Hepatocyte (in vitro differentiated cells): ENCODE measurements at regions not wholly inside any gene's neighbourhood (a gene's known extent, or its start where the extent isn't known, plus 50 kb on each side); places are given as distances from the start of the nearest gene placed in this dataset.

Experiments used
- DNase-seq: peaks from one replicate; pipeline ENCODE4 v3.0.0-alpha.2; 2016; ENCODE audit warnings: low spot score
- H2AFZ ChIP-seq: fragments of 200-600 bp; sonication (generic); 2 replicates; pipeline ENCODE4 v1.6.0; 2016; ENCODE audit warnings: antibody characterized with exemption, mild to moderate bottlenecking
- H3K27ac ChIP-seq: fragments of 200-600 bp; sonication (generic); 2 replicates; pipeline ENCODE4 v1.5.1; 2016; ENCODE audit warnings: mild to moderate bottlenecking
- H3K27me3 ChIP-seq: fragments of 200-600 bp; sonication (generic); 2 replicates; pipeline ENCODE4 v1.6.1; 2016
- H3K36me3 ChIP-seq: fragments of 200-600 bp; sonication (generic); replicated peaks from 2 replicates; pipeline ENCODE4 v1.5.1; 2016; ENCODE audit warnings: low read depth; ENCODE audit not compliant: insufficient read depth
- H3K4me1 ChIP-seq: fragments of 200-600 bp; sonication (generic); 2 replicates; pipeline ENCODE4 v1.5.1; 2016; ENCODE audit warnings: mild to moderate bottlenecking, moderate library complexity; ENCODE audit not compliant: insufficient read depth
- H3K4me2 ChIP-seq: fragments of 200-600 bp; sonication (generic); 2 replicates; pipeline ENCODE4 v1.6.0; 2016
- H3K4me3 ChIP-seq: fragments of 200-600 bp; sonication (generic); 2 replicates; pipeline ENCODE4 v1.5.1; 2016; ENCODE audit warnings: mild to moderate bottlenecking
- H3K79me2 ChIP-seq: fragments of 200-600 bp; sonication (generic); 2 replicates; pipeline ENCODE4 v1.6.0; 2017; ENCODE audit warnings: mild to moderate bottlenecking
- H3K9me2 ChIP-seq: fragments of 200-600 bp; sonication (generic); replicated peaks from 2 replicates; pipeline ENCODE4 v1.6.0; 2017; ENCODE audit warnings: mild to moderate bottlenecking; ENCODE audit not compliant: insufficient read depth
- H3K9me3 ChIP-seq: fragments of 200-600 bp; sonication (generic); 2 replicates; pipeline ENCODE4 v1.5.1; 2016; ENCODE audit warnings: low read depth, mild to moderate bottlenecking
- H4K20me1 ChIP-seq: fragments of 200-600 bp; sonication (generic); 2 replicates; pipeline ENCODE4 v1.6.0; 2016; ENCODE audit warnings: mild to moderate bottlenecking; ENCODE audit not compliant: insufficient read depth, poor library complexity, severe bottlenecking
- EZH2 ChIP-seq: fragments of 200-600 bp; sonication (generic); IDR thresholded peaks from 2 replicates; pipeline ENCODE4 v1.6.1; 2016; ENCODE audit warnings: antibody characterized with exemption, mild to moderate bottlenecking, borderline replicate concordance
- EZH2phosphoT487 ChIP-seq: fragments of 200-600 bp; sonication (generic); IDR thresholded peaks from one replicate; pipeline ENCODE4 v1.6.1; 2018; ENCODE audit warnings: antibody characterized with exemption, mild to moderate bottlenecking, low read depth, moderate library complexity; ENCODE audit not compliant: unreplicated experiment, severe bottlenecking
- WGBS: methylation state at CpG from one replicate; pipeline ENCODE4 v1.1.6; 2016; ENCODE audit warnings: low lambda C conversion rate; ENCODE audit errors: missing lambda C conversion rate; 5-methylcytosine and 5-hydroxymethylcytosine counted together
- TF ChIP-seq, protein P1 (sequence below): fragments of 200-600 bp; sonication (generic); IDR thresholded peaks from 2 replicates; pipeline ENCODE4 v1.5.1; 2016; ENCODE audit warnings: antibody characterized with exemption, mild to moderate bottlenecking; ENCODE audit not compliant: poor library complexity

DNA sequence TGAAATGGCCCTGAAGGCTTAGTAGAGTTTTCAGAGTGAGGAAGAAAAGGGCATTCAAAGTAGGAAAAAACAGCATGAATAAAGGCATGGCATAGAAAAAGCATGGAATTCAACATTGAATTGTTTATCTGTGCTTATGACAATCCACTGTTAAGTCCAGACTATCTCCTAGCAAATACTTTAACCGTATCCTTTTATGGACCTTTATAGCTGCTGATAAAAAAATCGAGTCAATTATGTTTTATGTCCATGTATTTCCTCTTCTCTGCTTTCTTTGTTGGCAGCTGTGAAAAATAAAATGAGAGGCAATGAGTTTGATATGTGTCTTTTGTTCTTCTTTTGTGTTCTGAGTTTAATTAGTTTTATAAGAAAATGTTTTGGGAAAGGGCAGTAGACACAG lies 70.4 kb downstream of the TDRD15 start:
- Histone ChIP-seq H3K9me2 (no peaks in the 10 kb centered on the region), H3K27me3 (no peaks in the 10 kb centered on the region), H2AFZ (no peak overlapping the region), H4K20me1 (no peaks in the 10 kb centered on the region), H3K4me1 (no peaks in the 10 kb centered on the region), H3K4me3 (no peak overlapping the region), H3K4me2 (no peak overlapping the region), H3K9me3 (no peaks in the 10 kb centered on the region), H3K27ac (no peak overlapping the region), H3K36me3 (no peaks in the 10 kb centered on the region), H3K79me2 (no peaks in the 10 kb centered on the region)
- TF ChIP-seq EZH2, result no peak
- TF ChIP-seq EZH2phosphoT487, result no peak
- TF ChIP-seq, protein P1, sequence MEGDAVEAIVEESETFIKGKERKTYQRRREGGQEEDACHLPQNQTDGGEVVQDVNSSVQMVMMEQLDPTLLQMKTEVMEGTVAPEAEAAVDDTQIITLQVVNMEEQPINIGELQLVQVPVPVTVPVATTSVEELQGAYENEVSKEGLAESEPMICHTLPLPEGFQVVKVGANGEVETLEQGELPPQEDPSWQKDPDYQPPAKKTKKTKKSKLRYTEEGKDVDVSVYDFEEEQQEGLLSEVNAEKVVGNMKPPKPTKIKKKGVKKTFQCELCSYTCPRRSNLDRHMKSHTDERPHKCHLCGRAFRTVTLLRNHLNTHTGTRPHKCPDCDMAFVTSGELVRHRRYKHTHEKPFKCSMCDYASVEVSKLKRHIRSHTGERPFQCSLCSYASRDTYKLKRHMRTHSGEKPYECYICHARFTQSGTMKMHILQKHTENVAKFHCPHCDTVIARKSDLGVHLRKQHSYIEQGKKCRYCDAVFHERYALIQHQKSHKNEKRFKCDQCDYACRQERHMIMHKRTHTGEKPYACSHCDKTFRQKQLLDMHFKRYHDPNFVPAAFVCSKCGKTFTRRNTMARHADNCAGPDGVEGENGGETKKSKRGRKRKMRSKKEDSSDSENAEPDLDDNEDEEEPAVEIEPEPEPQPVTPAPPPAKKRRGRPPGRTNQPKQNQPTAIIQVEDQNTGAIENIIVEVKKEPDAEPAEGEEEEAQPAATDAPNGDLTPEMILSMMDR, result no peak
- 35% methylated on average over 2 of the region's 2 CpGs for WGBS
- no peak for DNase-seq

DNA sequence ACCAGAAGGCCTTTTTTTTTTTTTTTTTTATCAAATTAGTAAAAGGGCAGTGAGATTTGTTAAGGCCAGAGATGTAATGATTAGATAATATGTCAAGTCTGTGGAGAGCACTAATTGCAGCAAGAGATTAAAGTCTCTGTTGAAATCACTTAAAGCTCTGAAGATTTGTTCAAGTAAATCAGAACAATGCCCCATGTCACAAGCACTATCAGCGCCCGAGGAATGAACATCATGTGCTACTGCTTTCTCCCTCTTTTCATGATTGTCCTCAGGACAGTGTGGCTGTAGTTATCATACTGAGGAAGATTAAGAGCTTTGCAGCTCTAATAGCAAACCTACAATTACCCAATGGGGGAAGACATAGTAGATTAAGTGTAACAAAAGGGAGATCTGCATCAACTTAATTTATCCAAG lies 71.1 kb downstream of the TDRD15 start:
- TF ChIP-seq EZH2 (no peak), EZH2phosphoT487 (no peak)
- TF ChIP-seq, protein P1, result no peak
- 40% methylated on average over 2 of the region's 2 CpGs for WGBS
- Histone ChIP-seq H3K36me3 (no peaks in the 10 kb centered on the region), H3K4me3 (no peak overlapping the region), H2AFZ (no peak overlapping the region), H3K4me1 (no peaks in the 10 kb centered on the region), H3K27ac (no peak overlapping the region), H3K4me2 (no peak overlapping the region), H3K27me3 (no peaks in the 10 kb centered on the region), H3K9me2 (no peaks in the 10 kb centered on the region), H4K20me1 (no peaks in the 10 kb centered on the region), H3K79me2 (no peaks in the 10 kb centered on the region), H3K9me3 (no peaks in the 10 kb centered on the region)
- no peak for DNase-seq

DNA sequence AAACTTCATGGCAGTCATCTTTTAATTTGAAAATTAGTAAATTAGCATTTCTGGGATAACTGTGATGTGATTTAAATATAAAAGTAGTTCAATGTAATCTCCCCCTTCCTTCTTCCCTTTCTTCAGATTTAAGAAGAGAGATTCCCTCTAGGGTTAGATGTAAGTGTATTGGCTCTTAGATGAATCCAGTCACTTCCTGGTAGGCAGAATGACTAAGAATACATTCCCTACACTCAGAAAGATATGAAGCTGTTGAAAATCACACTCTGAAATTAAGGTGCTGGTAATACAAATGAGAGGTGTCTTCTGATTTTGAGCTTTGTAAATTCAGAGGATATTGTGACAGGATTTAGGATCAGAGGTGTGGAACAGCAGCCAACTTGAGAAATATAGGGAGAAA lies 71.6 kb downstream of the TDRD15 start:
- no peaks in the 10 kb centered on the region for H3K36me3 ChIP-seq
- no peaks in the 10 kb centered on the region for H3K9me2 ChIP-seq
- H3K27me3 ChIP-seq, result no peaks in the 10 kb centered on the region
- H2AFZ ChIP-seq, result no peak overlapping the region
- TF ChIP-seq, protein P1, result no peak
- TF ChIP-seq EZH2, result no peak
- TF ChIP-seq EZH2phosphoT487, result no peak
- H3K79me2 ChIP-seq, result no peaks in the 10 kb centered on the region
- no peaks in the 10 kb centered on the region for H4K20me1 ChIP-seq
- H3K27ac ChIP-seq, result no peak overlapping the region
- no peak for DNase-seq
- H3K4me2 ChIP-seq, result no peak overlapping the region
- H3K4me1 ChIP-seq, result no peaks in the 10 kb centered on the region
- H3K4me3 ChIP-seq, result no peak overlapping the region
- no peaks in the 10 kb centered on the region for H3K9me3 ChIP-seq

DNA sequence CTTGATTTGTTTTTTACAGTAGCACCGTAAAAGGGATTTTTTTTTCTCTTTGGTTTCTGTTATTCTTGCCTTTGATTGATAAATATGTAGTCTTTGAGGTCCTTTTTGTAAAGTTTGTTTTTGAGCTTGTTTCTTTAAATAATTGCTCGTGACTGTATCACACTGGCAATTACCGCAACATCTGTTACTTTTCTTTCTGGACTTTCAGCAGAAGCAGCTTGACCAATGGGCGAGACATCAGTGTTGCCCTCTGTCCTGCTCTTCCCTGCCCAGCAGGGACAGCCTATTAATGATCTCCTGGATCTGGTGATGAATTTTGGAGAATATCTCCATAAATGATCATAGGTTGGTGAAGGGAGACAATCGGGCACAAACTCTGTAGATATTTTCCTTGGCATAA lies 74.9 kb downstream of the TDRD15 start:
- Histone ChIP-seq H3K79me2 (no peaks in the 10 kb centered on the region), H3K36me3 (no peaks in the 10 kb centered on the region), H3K27ac (no peak overlapping the region), H3K9me2 (no peaks in the 10 kb centered on the region), H4K20me1 (no peaks in the 10 kb centered on the region), H3K4me2 (no peak overlapping the region), H3K4me3 (no peak overlapping the region), H3K4me1 (no peaks in the 10 kb centered on the region), H2AFZ (no peak overlapping the region), H3K9me3 (no peaks in the 10 kb centered on the region), H3K27me3 (no peaks in the 10 kb centered on the region)
- WGBS, result 93% methylated on average over 5 of the region's 5 CpGs
- DNase-seq, result no peak
- TF ChIP-seq, protein P1, result no peak
- TF ChIP-seq EZH2 (no peak), EZH2phosphoT487 (no peak)
